ENCODE measurements at regions not wholly inside any gene's neighbourhood (a gene's known extent, or its start where the extent isn't known, plus 50 kb on each side); places are given as distances from the start of the nearest gene placed in this dataset.
A peak's percentile ranks its signal among the peaks of the same experiment; 100 is the strongest.

DNA sequence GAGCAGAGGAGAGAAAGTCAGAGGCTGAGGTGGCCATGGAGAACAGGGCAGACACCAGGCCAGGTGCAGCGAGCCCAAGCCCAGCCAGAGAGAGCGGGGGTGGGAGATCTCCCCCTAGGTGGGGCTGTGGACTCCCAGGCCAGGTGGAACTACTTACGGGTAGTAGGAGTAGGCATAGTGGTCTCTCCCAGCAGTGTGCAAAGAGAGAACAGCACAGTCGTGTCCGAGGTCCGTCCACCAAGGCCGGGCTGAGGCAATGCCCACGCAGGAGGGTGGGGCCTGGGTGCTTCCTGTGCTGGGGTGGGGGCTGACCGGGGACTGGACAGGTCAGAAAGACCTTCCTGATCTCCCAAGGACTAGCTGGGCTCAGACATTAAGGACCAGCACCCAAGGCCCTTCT lies 263.7 kb downstream of the PTPRU start:
- Histone ChIP-seq H3K27ac (no peak overlapping the region), H3K4me1 (no peaks in the 10 kb centered on the region), H3K27me3 (peaks cover 0 to 41% of the 10 kb centered on the region in 2 donors), H3K36me3 (no peaks in the 10 kb centered on the region), H3K4me3 (no peak overlapping the region), H3K9me3 (peaks cover 0 to 13% (median 13%) of the 10 kb centered on the region in 3 donors)
- intact Hi-C loops (cut with DNase I; ENCODE audit: low total_unique reads), result no loop called here
- peak in 1 of 2 donors; percentile 59 for DNase-seq
- TF ChIP-seq, protein P1, sequence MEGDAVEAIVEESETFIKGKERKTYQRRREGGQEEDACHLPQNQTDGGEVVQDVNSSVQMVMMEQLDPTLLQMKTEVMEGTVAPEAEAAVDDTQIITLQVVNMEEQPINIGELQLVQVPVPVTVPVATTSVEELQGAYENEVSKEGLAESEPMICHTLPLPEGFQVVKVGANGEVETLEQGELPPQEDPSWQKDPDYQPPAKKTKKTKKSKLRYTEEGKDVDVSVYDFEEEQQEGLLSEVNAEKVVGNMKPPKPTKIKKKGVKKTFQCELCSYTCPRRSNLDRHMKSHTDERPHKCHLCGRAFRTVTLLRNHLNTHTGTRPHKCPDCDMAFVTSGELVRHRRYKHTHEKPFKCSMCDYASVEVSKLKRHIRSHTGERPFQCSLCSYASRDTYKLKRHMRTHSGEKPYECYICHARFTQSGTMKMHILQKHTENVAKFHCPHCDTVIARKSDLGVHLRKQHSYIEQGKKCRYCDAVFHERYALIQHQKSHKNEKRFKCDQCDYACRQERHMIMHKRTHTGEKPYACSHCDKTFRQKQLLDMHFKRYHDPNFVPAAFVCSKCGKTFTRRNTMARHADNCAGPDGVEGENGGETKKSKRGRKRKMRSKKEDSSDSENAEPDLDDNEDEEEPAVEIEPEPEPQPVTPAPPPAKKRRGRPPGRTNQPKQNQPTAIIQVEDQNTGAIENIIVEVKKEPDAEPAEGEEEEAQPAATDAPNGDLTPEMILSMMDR (IDR thresholded peaks at IDR 0.05), result no peak

DNA sequence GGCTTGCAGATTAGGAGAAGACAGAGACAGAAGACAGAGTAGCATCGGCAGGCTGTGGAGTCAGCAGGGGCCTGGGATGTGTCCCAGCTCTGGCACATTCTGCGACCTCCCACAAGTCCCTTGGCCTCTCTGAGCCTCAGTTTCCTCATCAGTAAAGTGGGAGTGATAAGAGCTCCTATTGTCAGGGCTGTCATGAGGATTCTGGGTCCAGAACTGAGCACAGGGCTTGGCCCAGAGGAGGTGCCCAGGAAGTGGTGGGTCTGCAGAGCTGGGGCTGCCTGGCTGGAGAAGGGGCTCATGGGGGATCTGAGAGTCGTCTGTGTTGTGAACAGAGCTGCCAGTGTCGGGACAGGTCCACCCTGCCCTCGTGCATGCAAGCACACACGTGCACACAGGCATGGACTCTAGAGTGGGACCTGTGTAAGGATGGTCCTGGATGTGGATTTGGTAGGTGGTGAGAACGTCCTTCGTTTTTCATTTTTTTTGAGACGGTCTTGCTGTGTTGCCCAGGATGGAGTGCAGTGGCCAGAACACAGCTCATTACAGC lies 262.9 kb downstream of the PTPRU start:
- Histone ChIP-seq H3K27me3 (peaks cover 0 to 37% of the 10 kb centered on the region in 2 donors), H3K9me3 (peaks cover 0 to 20% (median 13%) of the 10 kb centered on the region in 3 donors), H3K27ac (no peak overlapping the region), H3K4me3 (no peak overlapping the region), H3K36me3 (no peaks in the 10 kb centered on the region), H3K4me1 (no peaks in the 10 kb centered on the region)
- TF ChIP-seq, protein P1 (IDR thresholded peaks at IDR 0.05), result no peak
- DNase-seq, result peak in 1 of 2 donors; percentile 44
- intact Hi-C loops (cut with DNase I; ENCODE audit: low total_unique reads), result no loop called here

DNA sequence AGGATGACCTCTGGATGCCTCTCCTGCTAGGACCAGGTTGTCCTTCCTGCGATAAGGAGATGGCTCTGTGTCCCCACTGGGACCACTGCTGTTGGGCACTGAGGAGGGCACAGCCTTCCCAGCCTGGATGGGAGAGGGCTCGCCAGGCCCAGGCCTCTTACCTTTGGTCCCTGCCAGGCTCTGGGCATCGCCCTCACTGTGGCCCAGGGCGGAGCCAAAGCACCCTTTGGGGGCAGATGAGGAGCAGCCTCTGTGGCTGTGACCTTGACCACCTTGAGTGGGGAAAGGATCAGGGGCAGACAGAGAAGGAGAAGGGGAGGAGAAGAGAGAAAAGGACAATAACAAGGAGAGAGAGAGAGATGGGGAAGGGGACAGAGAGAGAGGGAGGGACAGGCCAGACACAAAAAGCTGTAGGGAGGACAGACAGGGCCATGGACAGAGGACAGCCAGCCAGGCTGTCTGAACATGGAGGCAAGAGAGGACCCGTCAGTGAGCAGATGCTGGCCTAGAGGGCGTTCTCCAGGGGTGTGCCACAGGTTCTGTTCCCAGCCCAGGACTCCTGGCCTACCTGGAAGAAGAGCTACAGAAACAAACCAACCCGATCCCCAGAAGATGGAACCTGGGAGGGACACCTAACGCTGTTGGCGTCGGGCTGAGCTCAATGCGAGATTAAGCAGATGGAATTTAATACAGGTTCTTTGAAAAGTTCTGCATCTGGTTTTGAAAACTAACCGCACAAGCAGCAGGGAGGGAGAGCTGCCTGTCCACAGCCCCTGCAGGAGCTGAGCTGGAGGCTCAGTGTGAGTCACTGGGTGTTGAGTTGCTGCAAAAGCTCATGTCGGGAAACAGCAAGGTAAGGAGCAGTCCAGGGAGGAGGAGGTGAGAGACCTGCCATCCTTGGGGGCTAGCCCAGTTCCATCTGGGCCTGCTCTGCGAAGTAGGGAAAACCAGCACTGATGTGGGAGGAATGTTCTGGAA lies 262.1 kb downstream of the PTPRU start:
- Histone ChIP-seq H3K36me3 (no peaks in the 10 kb centered on the region), H3K4me3 (no peak overlapping the region), H3K9me3 (peaks cover 0 to 20% (median 13%) of the 10 kb centered on the region in 3 donors), H3K27ac (no peak overlapping the region), H3K4me1 (no peaks in the 10 kb centered on the region), H3K27me3 (peaks cover 0 to 33% of the 10 kb centered on the region in 2 donors)
- TF ChIP-seq, protein P1 (IDR thresholded peaks at IDR 0.05), result no peak
- DNase-seq, result peak in 1 of 2 donors; percentile 55
- intact Hi-C loops (cut with DNase I; ENCODE audit: low total_unique reads), result no loop called here

DNA sequence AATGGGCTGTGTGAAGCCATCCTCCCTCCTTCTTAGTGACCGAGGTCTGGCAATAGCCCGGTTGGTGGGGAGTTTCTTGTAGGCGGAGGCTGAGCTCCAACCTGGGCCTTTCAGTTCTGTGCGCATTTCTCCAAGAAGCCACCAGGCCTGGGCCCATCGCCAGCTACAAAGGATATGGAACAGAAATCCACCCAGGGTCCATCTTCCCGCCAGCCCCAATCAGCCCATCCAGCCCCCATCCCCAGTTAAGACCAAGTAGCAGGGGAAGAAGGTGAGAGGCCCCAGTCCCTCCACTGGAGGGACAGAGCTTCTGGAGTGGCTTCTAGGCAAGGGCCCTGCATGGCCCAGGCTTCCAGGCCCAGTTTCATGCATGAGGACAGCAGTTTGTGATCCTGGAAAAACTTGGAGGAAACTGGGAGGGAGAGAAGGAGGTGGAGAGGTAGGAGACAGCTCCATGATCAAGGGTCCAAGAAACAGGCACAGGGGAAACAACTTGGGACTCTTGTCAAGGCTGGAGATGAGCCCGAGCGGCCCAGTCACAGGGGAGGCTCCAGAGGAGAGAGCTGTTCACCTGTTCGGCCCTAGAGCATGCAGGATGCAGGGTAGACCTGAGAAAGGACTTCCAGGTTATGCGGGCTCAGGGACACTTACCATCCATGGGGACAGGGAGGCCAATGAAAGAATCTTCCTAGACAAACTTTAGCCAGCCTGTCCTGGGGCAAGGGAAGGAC lies 261.2 kb downstream of the PTPRU start:
- Histone ChIP-seq H3K36me3 (no peaks in the 10 kb centered on the region), H3K27me3 (peaks cover 0 to 33% of the 10 kb centered on the region in 2 donors), H3K4me1 (no peaks in the 10 kb centered on the region), H3K9me3 (peaks cover 0 to 20% (median 13%) of the 10 kb centered on the region in 3 donors), H3K27ac (no peak overlapping the region), H3K4me3 (no peak overlapping the region)
- TF ChIP-seq, protein P1 (IDR thresholded peaks at IDR 0.05), result no peak
- intact Hi-C loops (cut with DNase I; ENCODE audit: low total_unique reads), result no loop called here
- DNase-seq, result peak in 1 of 2 donors; percentile 34

DNA sequence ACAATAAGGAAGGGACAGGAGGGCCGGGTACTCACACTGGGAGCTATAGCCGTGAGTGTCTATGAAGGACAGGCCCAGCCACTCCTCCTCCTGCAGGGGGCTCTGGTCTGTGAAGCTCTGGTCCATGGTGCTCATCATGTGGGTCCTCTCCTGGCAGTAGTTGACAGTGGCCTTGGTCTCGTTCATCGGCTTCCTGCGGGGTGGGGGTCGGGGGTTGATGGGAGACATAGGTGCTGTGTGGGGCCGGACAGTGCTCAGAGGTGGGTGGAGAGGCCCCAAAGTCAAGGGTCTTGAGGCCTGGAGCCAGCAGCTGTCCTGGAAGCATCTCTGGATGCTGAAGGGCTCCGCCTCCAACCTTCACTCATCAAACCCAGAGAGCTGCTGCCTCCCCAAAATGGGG lies 260.4 kb downstream of the PTPRU start:
- intact Hi-C loops (cut with DNase I; ENCODE audit: low total_unique reads), result no loop called here
- peaks cover 0 to 33% of the 10 kb centered on the region in 2 donors for H3K27me3 ChIP-seq
- TF ChIP-seq, protein P1 (IDR thresholded peaks at IDR 0.05), result no peak

More for the DNA sequence above, 260.4 kb downstream of the PTPRU start:
- H3K4me3 ChIP-seq, result no peak overlapping the region
- DNase-seq, result peak in 1 of 2 donors; percentile 34
- no peaks in the 10 kb centered on the region for H3K4me1 ChIP-seq
- H3K27ac ChIP-seq, result no peak overlapping the region
- no peaks in the 10 kb centered on the region for H3K36me3 ChIP-seq
- H3K9me3 ChIP-seq, result peaks cover 0 to 20% (median 13%) of the 10 kb centered on the region in 3 donors

All from tibial artery (tissue), 4 donors.